HCT116 (cell line): ENCODE measurements at regions not wholly inside any gene's neighbourhood (a gene's known extent, or its start where the extent isn't known, plus 50 kb on each side); places are given as distances from the start of the nearest gene placed in this dataset.

ENCODE experiments used
- ATAC-seq: fragments of 200-7000 bp; cut with Tn5 transposase; 2 replicates; pipeline ENCODE4 v1.9.1; 2020; ENCODE audit warnings: mild to moderate bottlenecking, moderate library complexity
- BruUV-seq: library from RNA; stranded (reverse); fragments of 400-500 nt; replicated peaks from 2 replicates; lab custom pipeline; 2021; lab: Mats Ljungman, UMichigan
- CTCF ChIA-PET: fragments of 300-600 bp; sonication (Branson Sonifier 250); formaldehyde crosslinking; loops from one replicate; lab custom pipeline; 2021; ENCODE audit warnings: antibody characterized with exemption; lab: Charles Lee
- POLR2A ChIA-PET: fragments of 300-600, 350-600 bp; sonication (Branson Sonifier 250); formaldehyde crosslinking; loops from one replicate; lab custom pipeline; 2021; ENCODE audit warnings: antibody characterized with exemption; lab: Charles Lee
- RAD21 ChIA-PET, 2 experiments: fragments of 300-600 bp; sonication (Branson Sonifier 250); formaldehyde crosslinking; loops; one replicate each; lab custom pipeline; 2023; ENCODE audit warnings: low total read pairs in 2 of 2; ENCODE audit not compliant: uncharacterized antibody in 2 of 2, unreplicated experiment in 2 of 2, low non-redundant PET in 1 of 2; lab: Charles Lee
- DNase-seq: peaks from one replicate; pipeline ENCODE4 v3.0.0-alpha.2; 2010; ENCODE audit warnings: low read depth, low spot score
- H2AFZ ChIP-seq: fragments of 200-600 bp; shearing (Covaris generic), sonication (generic); 2 replicates; pipeline ENCODE4 v1.6.1; 2017; ENCODE audit warnings: low read depth, mixed run types, mixed read lengths, antibody characterized with exemption, low read length; ENCODE audit not compliant: poor library complexity, severe bottlenecking
- H3K27ac ChIP-seq: 2 replicates; pipeline ENCODE4 v1.5.1; 2012; ENCODE audit warnings: low read depth, low read length
- H3K27me3 ChIP-seq: fragments of 200-600 bp; sonication (generic); 2 replicates; pipeline ENCODE4 v1.6.1; 2016; ENCODE audit warnings: mixed run types, low read length, mixed read lengths; ENCODE audit not compliant: insufficient read depth
- H3K36me3 ChIP-seq, 2 experiments: fragments of 200-500 bp in 1 of 2; fragments of 200-600 bp in 1 of 2; sonication (Bioruptor generic) in 1 of 2; sonication (generic) in 1 of 2; 2 replicates each; pipeline versions ENCODE4 v1.5.1 to v1.6.1; 2014 to 2016; ENCODE audit warnings: low read length in 2 of 2, inconsistent platforms in 1 of 2, mixed read lengths in 1 of 2, mixed run types in 1 of 2; ENCODE audit not compliant: insufficient read depth in 2 of 2, control insufficient read depth in 1 of 2
- H3K4me1 ChIP-seq, 2 experiments: fragments of 200-600 bp in 1 of 2; sonication (generic) in 1 of 2; 2 replicates each; pipeline versions ENCODE4 v1.5.1 to v1.6.1; 2012 to 2017; ENCODE audit warnings: low read length in 2 of 2, inconsistent platforms in 1 of 2, mild to moderate bottlenecking in 1 of 2, mixed read lengths in 1 of 2, mixed run types in 1 of 2, moderate library complexity in 1 of 2; ENCODE audit not compliant: insufficient read depth in 2 of 2, control insufficient read depth in 1 of 2
- H3K4me2 ChIP-seq: fragments of 200-600 bp; sonication (generic); 2 replicates; pipeline ENCODE4 v1.6.1; 2017; ENCODE audit warnings: mixed run types, low read length, mixed read lengths
- H3K4me3 ChIP-seq, 2 experiments: fragments of 200-600 bp in 1 of 2; sonication (generic) in 1 of 2; replicated peaks in 1 of 2; 2 replicates each; pipeline ENCODE4 v1.5.1; 2011 to 2016; ENCODE audit warnings: low read length in 2 of 2, control low read depth in 1 of 2, low read depth in 1 of 2, mild to moderate bottlenecking in 1 of 2, mixed read lengths in 1 of 2, mixed run types in 1 of 2
- H3K79me2 ChIP-seq: fragments of 200-600 bp; sonication (generic); 2 replicates; pipeline ENCODE4 v1.6.1; 2017; ENCODE audit warnings: mild to moderate bottlenecking, mixed run types, low read length, moderate library complexity, mixed read lengths; ENCODE audit not compliant: insufficient read depth
- H3K9ac ChIP-seq: fragments of 200-600 bp; sonication (generic); 2 replicates; pipeline ENCODE4 v1.6.1; 2016; ENCODE audit warnings: low read length, mixed read lengths
- H3K9me2 ChIP-seq: fragments of 200-600 bp; sonication (generic), shearing (Covaris generic); 2 replicates; pipeline ENCODE4 v1.6.1; 2017; ENCODE audit warnings: mixed run types, mild to moderate bottlenecking, moderate library complexity; ENCODE audit not compliant: insufficient read depth
- H3K9me3 ChIP-seq, 2 experiments: fragments of 200-500 bp in 1 of 2; fragments of 200-600 bp in 1 of 2; sonication (Bioruptor generic) in 1 of 2; sonication (generic) in 1 of 2; 2 replicates each; pipeline ENCODE4 v1.6.1; 2014 to 2017; ENCODE audit warnings: low read length in 2 of 2, mixed read lengths in 2 of 2, inconsistent platforms in 1 of 2, low read depth in 1 of 2, mild to moderate bottlenecking in 1 of 2, mixed run types in 1 of 2, moderate library complexity in 1 of 2; ENCODE audit not compliant: control insufficient read depth in 1 of 2, insufficient read depth in 1 of 2
- H4K20me1 ChIP-seq: fragments of 200-600 bp; sonication (generic), shearing (Covaris generic); 2 replicates; pipeline ENCODE4 v1.6.1; 2017; ENCODE audit warnings: mixed run types, mild to moderate bottlenecking, moderate library complexity; ENCODE audit not compliant: insufficient read depth
- EGR1 ChIP-seq: IDR thresholded peaks from 2 replicates; pipeline ENCODE4 v1.6.1; 2012; ENCODE audit warnings: low read depth
- ELF1 ChIP-seq: IDR thresholded peaks from 2 replicates; pipeline ENCODE4 v1.6.1; 2012; ENCODE audit warnings: low read depth, borderline replicate concordance
- EZH2 ChIP-seq: fragments of 200-600 bp; sonication (generic); IDR thresholded peaks from 2 replicates; pipeline ENCODE4 v1.6.1; 2017; ENCODE audit warnings: antibody characterized with exemption, mixed run types
- EZH2phosphoT487 ChIP-seq: fragments of 200-600 bp; IDR thresholded peaks from 2 replicates; pipeline ENCODE4 v1.6.1; 2018; ENCODE audit warnings: antibody characterized with exemption, borderline replicate concordance
- MAX ChIP-seq: IDR thresholded peaks from 2 replicates; pipeline ENCODE4 v1.6.1; 2012
- POLR2A ChIP-seq: IDR thresholded peaks from 2 replicates; pipeline ENCODE4 v1.7.0; 2011; ENCODE audit warnings: borderline replicate concordance; ENCODE audit not compliant: insufficient read depth, insufficient read length; ENCODE audit errors: extremely low read depth
- POLR2AphosphoS5 ChIP-seq: IDR thresholded peaks from 2 replicates; pipeline ENCODE4 v1.6.1; 2011; ENCODE audit warnings: mild to moderate bottlenecking, low read depth, low read length, moderate library complexity
- YY1 ChIP-seq: IDR thresholded peaks from 2 replicates; pipeline ENCODE4 v1.6.1; 2011; ENCODE audit warnings: low read length, low read depth, moderate library complexity, mild to moderate bottlenecking; ENCODE audit not compliant: insufficient replicate concordance; ENCODE audit errors: extremely low read depth
- intact Hi-C: fragments of 100-400 bp; cut with micrococcal nuclease; formaldehyde crosslinking; loops from 2 replicates; pipeline ENCODE4 v1.10.0; 2022
- TF ChIP-seq, protein P1 (sequence below): IDR thresholded peaks from 2 replicates; pipeline ENCODE4 v1.6.1; 2012; ENCODE audit warnings: low read depth

DNA sequence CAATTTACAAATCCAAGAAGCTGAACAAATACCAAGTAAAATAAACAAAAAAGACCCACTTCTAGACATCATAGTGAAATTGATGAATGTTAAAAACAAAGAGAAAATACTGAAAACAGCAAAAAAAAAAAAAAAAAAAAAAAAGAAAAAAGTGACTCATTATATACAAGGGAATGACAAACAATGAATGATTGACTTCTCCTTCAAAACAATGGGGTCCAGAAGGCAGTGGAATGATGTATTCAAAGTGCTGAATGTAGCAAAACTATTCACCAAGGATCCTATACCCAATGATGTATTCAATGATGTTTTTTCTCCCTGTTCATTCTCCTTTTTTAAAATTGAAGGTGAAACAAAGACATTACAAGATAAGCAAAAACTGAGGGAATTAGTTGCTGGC lies 650.0 kb downstream of the UTRN start:
- POLR2A ChIA-PET, result no interaction called here
- H3K9ac ChIP-seq, result no peak overlapping the region
- RAD21 ChIA-PET, result no interaction called here
- H2AFZ ChIP-seq, result no peak overlapping the region
- intact Hi-C loops, result no loop called here
- no peaks in the 10 kb centered on the region for H3K9me3 ChIP-seq
- no peak for DNase-seq
- TF ChIP-seq POLR2A, result no peak
- no peak for TF ChIP-seq EZH2phosphoT487
- no peak for TF ChIP-seq ELF1
- TF ChIP-seq YY1, result no peak
- no peak for TF ChIP-seq EGR1
- TF ChIP-seq MAX, result no peak
- no peak for TF ChIP-seq POLR2AphosphoS5
- TF ChIP-seq, protein P1, sequence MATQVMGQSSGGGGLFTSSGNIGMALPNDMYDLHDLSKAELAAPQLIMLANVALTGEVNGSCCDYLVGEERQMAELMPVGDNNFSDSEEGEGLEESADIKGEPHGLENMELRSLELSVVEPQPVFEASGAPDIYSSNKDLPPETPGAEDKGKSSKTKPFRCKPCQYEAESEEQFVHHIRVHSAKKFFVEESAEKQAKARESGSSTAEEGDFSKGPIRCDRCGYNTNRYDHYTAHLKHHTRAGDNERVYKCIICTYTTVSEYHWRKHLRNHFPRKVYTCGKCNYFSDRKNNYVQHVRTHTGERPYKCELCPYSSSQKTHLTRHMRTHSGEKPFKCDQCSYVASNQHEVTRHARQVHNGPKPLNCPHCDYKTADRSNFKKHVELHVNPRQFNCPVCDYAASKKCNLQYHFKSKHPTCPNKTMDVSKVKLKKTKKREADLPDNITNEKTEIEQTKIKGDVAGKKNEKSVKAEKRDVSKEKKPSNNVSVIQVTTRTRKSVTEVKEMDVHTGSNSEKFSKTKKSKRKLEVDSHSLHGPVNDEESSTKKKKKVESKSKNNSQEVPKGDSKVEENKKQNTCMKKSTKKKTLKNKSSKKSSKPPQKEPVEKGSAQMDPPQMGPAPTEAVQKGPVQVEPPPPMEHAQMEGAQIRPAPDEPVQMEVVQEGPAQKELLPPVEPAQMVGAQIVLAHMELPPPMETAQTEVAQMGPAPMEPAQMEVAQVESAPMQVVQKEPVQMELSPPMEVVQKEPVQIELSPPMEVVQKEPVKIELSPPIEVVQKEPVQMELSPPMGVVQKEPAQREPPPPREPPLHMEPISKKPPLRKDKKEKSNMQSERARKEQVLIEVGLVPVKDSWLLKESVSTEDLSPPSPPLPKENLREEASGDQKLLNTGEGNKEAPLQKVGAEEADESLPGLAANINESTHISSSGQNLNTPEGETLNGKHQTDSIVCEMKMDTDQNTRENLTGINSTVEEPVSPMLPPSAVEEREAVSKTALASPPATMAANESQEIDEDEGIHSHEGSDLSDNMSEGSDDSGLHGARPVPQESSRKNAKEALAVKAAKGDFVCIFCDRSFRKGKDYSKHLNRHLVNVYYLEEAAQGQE, result no peak
- no peak for TF ChIP-seq EZH2
- TF ChIP-seq, all 23 proteins: peak for 0
- BruUV-seq, result no TSS peak
- CTCF ChIA-PET, result no interaction called here
- peaks cover 0 to 20% of the 10 kb centered on the region in 2 experiments; a peak in 2 of 4 replicates for H3K4me1 ChIP-seq
- ATAC-seq, result no peak
- no peaks in the 10 kb centered on the region for H3K79me2 ChIP-seq
- H3K4me2 ChIP-seq, result no peak overlapping the region
- H3K27ac ChIP-seq, result no peak overlapping the region
- peaks cover 0 to 18% of the 10 kb centered on the region in 2 experiments; a peak in 1 of 4 replicates for H3K36me3 ChIP-seq
- no peaks in the 10 kb centered on the region for H3K27me3 ChIP-seq
- no peak overlapping the region for H3K4me3 ChIP-seq
- no peaks in the 10 kb centered on the region for H3K9me2 ChIP-seq
- no peaks in the 10 kb centered on the region for H4K20me1 ChIP-seq
